HUDEP-2 (cell line): ENCODE measurements at regions not wholly inside any gene's neighbourhood (a gene's known extent, or its start where the extent isn't known, plus 50 kb on each side); places are given as distances from the start of the nearest gene placed in this dataset.
A peak's percentile ranks its signal among the peaks of the same experiment; 100 is the strongest.
"Not testable (repeated sequence)": the region's sequence is repeated elsewhere in the genome, so short reads cannot be mapped to it uniquely, and the experiment has no call there.

Source experiments
- DNase-seq, 76 experiments: peaks; one replicate each; lab custom pipeline; 2025; ENCODE audit not compliant: unreplicated experiment in 76 of 76; lab: John Stamatoyannopoulos, UW

GRCh38 chr5:32916648-32917047 lies 205.5 kb downstream of the NPR3 start:
- peak in 20 of 76 experiments; percentile 0 to 31 (median 4) for DNase-seq

- DNase-seq: no peak
Observed at GRCh38 chr5:32928761-32929160, 217.6 kb downstream of the NPR3 start.

GRCh38 chr5:32931438-32931837 lies 220.3 kb downstream of the NPR3 start:
- DNase-seq: not testable (repeated sequence)

GRCh38 chr5:32932241-32932935 lies 221.3 kb downstream of the NPR3 start:
- DNase-seq: no peak

- no peak for DNase-seq
Observed at GRCh38 chr5:32933692-32934091, 222.6 kb downstream of the NPR3 start.

GRCh38 chr5:32934529-32934928 lies 223.4 kb downstream of the NPR3 start:
- DNase-seq: no peak

- DNase-seq: no peak
Observed at GRCh38 chr5:32935283-32935682, 224.2 kb downstream of the NPR3 start.

GRCh38 chr5:32936329-32936728 lies 225.2 kb downstream of the NPR3 start:
- no peak for DNase-seq

- peak in 31 of 76 experiments; percentile 2 to 60 (median 24) for DNase-seq
Observed at GRCh38 chr5:32942225-32942989, 231.3 kb downstream of the NPR3 start.

- no peak for DNase-seq
Observed at GRCh38 chr5:32949286-32949970, 238.3 kb downstream of the NPR3 start.

- no peak for DNase-seq
Observed at GRCh38 chr5:32951003-32951402, 239.9 kb downstream of the NPR3 start.

GRCh38 chr5:32951878-32952277 lies 240.8 kb downstream of the NPR3 start:
- no peak for DNase-seq

- not testable (repeated sequence) for DNase-seq
Observed at GRCh38 chr5:32952421-32952820, 241.3 kb downstream of the NPR3 start.

- DNase-seq: no peak
Observed at GRCh38 chr5:32953694-32954093, 242.6 kb downstream of the NPR3 start.

GRCh38 chr5:32955814-32956213 lies 244.7 kb downstream of the NPR3 start:
- DNase-seq: peak in 1 of 76 experiments; percentile 2

GRCh38 chr5:32960340-32961058 lies 249.4 kb downstream of the NPR3 start:
- no peak for DNase-seq

GRCh38 chr5:32961059-32961415 lies 249.9 kb downstream of the NPR3 start:
- no peak for DNase-seq

GRCh38 chr5:32964261-32964660 lies 253.1 kb downstream of the NPR3 start:
- peak in 27 of 76 experiments; percentile 2 to 67 (median 13) for DNase-seq

- no peak for DNase-seq
Observed at GRCh38 chr5:32973646-32974045, 262.5 kb downstream of the NPR3 start.

- DNase-seq: no peak
Observed at GRCh38 chr5:32975656-32976375, 264.7 kb downstream of the NPR3 start.
